Mesenchymal stem cell (in vitro differentiated cells and primary cell): ENCODE measurements at regions not wholly inside any gene's neighbourhood (a gene's known extent, or its start where the extent isn't known, plus 50 kb on each side); places are given as distances from the start of the nearest gene placed in this dataset.

ENCODE experiments used
- DNase-seq: peaks from one replicate; pipeline ENCODE4 v3.0.0-alpha.2; 2013
- H2AFZ ChIP-seq: one replicate; pipeline ENCODE4 v1.6.1; 2013; ENCODE audit warnings: low read depth, mild to moderate bottlenecking, control low read depth, inconsistent platforms, low read length, moderate library complexity
- H2AK5ac ChIP-seq: 2 replicates; pipeline ENCODE4 v1.6.1; 2013; ENCODE audit warnings: low read length, moderate library complexity, mild to moderate bottlenecking, inconsistent platforms; ENCODE audit not compliant: severe bottlenecking
- H2BK120ac ChIP-seq: one replicate; pipeline ENCODE4 v1.6.1; 2013; ENCODE audit warnings: low read depth, mild to moderate bottlenecking, inconsistent platforms, low read length, moderate library complexity
- H2BK12ac ChIP-seq, 2 experiments: one replicate each; pipeline ENCODE4 v1.6.1; 2013; ENCODE audit warnings: inconsistent platforms in 2 of 2, low read length in 2 of 2, mild to moderate bottlenecking in 2 of 2, moderate library complexity in 2 of 2, control low read depth in 1 of 2
- H2BK15ac ChIP-seq: one replicate; pipeline ENCODE4 v1.6.1; 2013; ENCODE audit warnings: mild to moderate bottlenecking, low read depth, inconsistent platforms; ENCODE audit not compliant: poor library complexity, severe bottlenecking
- H2BK5ac ChIP-seq: 2 replicates; pipeline ENCODE4 v1.6.1; 2013; ENCODE audit warnings: low read depth, mild to moderate bottlenecking, low read length, control low read depth, inconsistent platforms; ENCODE audit not compliant: poor library complexity, severe bottlenecking
- H3K14ac ChIP-seq, 2 experiments: one replicate each; pipeline ENCODE4 v1.6.1; 2013; ENCODE audit warnings: inconsistent platforms in 2 of 2, low read length in 2 of 2, control low read depth in 1 of 2, mild to moderate bottlenecking in 1 of 2, moderate library complexity in 1 of 2
- H3K18ac ChIP-seq, 2 experiments: one replicate each; pipeline ENCODE4 v1.6.1; 2013; ENCODE audit warnings: inconsistent platforms in 2 of 2, low read length in 2 of 2, control low read depth in 1 of 2, low read depth in 1 of 2, mild to moderate bottlenecking in 1 of 2
- H3K23ac ChIP-seq, 2 experiments: one replicate each; pipeline ENCODE4 v1.6.1; 2013; ENCODE audit warnings: inconsistent platforms in 2 of 2, low read length in 2 of 2, mild to moderate bottlenecking in 2 of 2, moderate library complexity in 2 of 2, control low read depth in 1 of 2
- H3K27ac ChIP-seq: 2 replicates; pipeline ENCODE4 v1.5.1; 2013; ENCODE audit warnings: mild to moderate bottlenecking, moderate library complexity, low read length, control low read depth, inconsistent platforms; ENCODE audit not compliant: poor library complexity, severe bottlenecking
- H3K27me3 ChIP-seq, 2 experiments: 2 replicates each; pipeline versions ENCODE4 v1.6.1 to v1.7.0; 2013; ENCODE audit warnings: low read length in 2 of 2, mild to moderate bottlenecking in 2 of 2, moderate library complexity in 2 of 2, control low read depth in 1 of 2, inconsistent platforms in 1 of 2; ENCODE audit not compliant: control insufficient read depth in 1 of 2, insufficient read depth in 1 of 2
- H3K36me3 ChIP-seq, 2 experiments: 2 replicates each; pipeline versions ENCODE4 v1.6.1 to v1.7.0; 2013; ENCODE audit warnings: low read length in 2 of 2, control low read depth in 1 of 2, inconsistent platforms in 1 of 2, low read depth in 1 of 2, mild to moderate bottlenecking in 1 of 2; ENCODE audit not compliant: insufficient read depth in 2 of 2, control insufficient read depth in 1 of 2
- H3K4ac ChIP-seq, 2 experiments: one replicate each; pipeline ENCODE4 v1.6.1; 2013; ENCODE audit warnings: inconsistent platforms in 2 of 2, low read length in 2 of 2, mild to moderate bottlenecking in 2 of 2, moderate library complexity in 2 of 2, control low read depth in 1 of 2, low read depth in 1 of 2
- H3K4me1 ChIP-seq: 2 replicates; pipeline ENCODE4 v1.6.1; 2013; ENCODE audit warnings: low read depth, low read length, control low read depth; ENCODE audit not compliant: control insufficient read depth, insufficient read depth
- H3K4me2 ChIP-seq: 2 replicates; pipeline ENCODE4 v1.6.1; 2013; ENCODE audit warnings: low read length, mild to moderate bottlenecking, inconsistent platforms; ENCODE audit not compliant: poor library complexity, severe bottlenecking
- H3K4me3 ChIP-seq, 2 experiments: 2 replicates each; pipeline versions ENCODE4 v1.5.1 to v1.7.0; 2013; ENCODE audit warnings: low read length in 2 of 2, mild to moderate bottlenecking in 2 of 2, control low read depth in 1 of 2, low read depth in 1 of 2; ENCODE audit not compliant: insufficient read depth in 1 of 2
- H3K79me1 ChIP-seq: replicated peaks from 2 replicates; pipeline ENCODE4 v1.6.1; 2013; ENCODE audit warnings: mild to moderate bottlenecking, control low read depth, low read length, inconsistent platforms; ENCODE audit not compliant: poor library complexity, severe bottlenecking
- H3K9ac ChIP-seq: 2 replicates; pipeline ENCODE4 v1.7.0; 2013; ENCODE audit warnings: mild to moderate bottlenecking, low read length, moderate library complexity
- H3K9me3 ChIP-seq: 2 replicates; pipeline ENCODE4 v1.7.0; 2013; ENCODE audit warnings: mild to moderate bottlenecking, low read length; ENCODE audit not compliant: control insufficient read depth
- H4K8ac ChIP-seq: one replicate; pipeline ENCODE4 v1.6.1; 2013; ENCODE audit warnings: inconsistent platforms, mild to moderate bottlenecking, low read length, moderate library complexity
- H4K91ac ChIP-seq: one replicate; pipeline ENCODE4 v1.6.1; 2013; ENCODE audit warnings: mild to moderate bottlenecking, low read length, inconsistent platforms
- whole genome bisulfite sequencing: methylation state at CpG from one replicate; pipeline ENCODE4 v1.1.7; 2013; ENCODE audit warnings: mixed read lengths; 5-methylcytosine and 5-hydroxymethylcytosine counted together

DNA sequence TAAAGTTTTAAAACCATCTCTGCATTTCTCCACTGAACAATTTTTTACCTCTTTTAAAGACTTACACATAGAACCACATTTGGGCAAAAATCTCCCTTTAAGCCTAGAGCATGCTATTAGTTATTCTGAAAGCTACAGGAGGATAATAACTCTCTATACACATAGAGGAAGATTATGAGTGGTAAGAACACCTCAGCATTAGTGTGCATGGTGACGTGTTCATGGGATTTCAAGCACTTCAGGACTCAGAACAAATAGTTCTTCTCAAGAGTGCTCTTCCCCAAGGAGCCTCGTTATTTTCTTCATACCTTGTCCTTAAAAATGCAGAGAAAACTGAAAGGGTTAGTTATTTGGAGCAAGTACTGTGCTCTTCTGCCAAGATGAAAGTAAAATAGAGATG lies 256.9 kb upstream of the TUSC1 start:
- no peak overlapping the region for H3K9ac ChIP-seq

DNA sequence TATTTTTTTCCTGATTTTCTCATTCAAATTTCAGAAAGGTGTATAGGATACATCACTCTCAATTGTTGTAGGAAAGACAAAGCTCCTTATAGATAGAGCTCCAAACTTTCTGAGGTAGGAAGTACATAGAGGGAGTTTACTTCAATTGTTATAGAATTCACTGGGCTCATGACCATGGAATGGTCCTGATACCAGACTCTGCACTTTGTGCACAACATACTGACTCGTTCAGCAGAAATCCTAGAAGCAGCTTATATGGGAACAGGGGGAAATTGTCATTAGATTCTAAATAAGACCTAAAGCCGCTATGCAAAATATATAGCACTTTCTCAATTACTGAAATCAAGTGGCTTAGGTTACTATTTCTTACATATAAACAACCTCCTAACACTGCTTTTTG lies 240.5 kb upstream of the TUSC1 start:
- no peak overlapping the region for H3K9ac ChIP-seq
- H3K4me3 ChIP-seq: no peak overlapping the region
- H2BK5ac ChIP-seq: no peak overlapping the region
- H2AK5ac ChIP-seq: no peak overlapping the region
- WGBS: 100% methylated on average over 1 of the region's 2 CpGs
- no peak overlapping the region for H3K14ac ChIP-seq
- no peaks in the 10 kb centered on the region for H3K9me3 ChIP-seq
- no peaks in the 10 kb centered on the region for H3K27me3 ChIP-seq
- H4K91ac ChIP-seq: no peak overlapping the region
- H3K4me2 ChIP-seq: no peak overlapping the region
- no peak for DNase-seq
- H2AFZ ChIP-seq: no peak overlapping the region
- H3K79me1 ChIP-seq: no peaks in the 10 kb centered on the region
- H3K4me1 ChIP-seq: no peaks in the 10 kb centered on the region
- H3K18ac ChIP-seq: no peak overlapping the region
- no peak overlapping the region for H2BK120ac ChIP-seq
- H3K27ac ChIP-seq: no peak overlapping the region
- H3K23ac ChIP-seq: no peak overlapping the region
- no peak overlapping the region for H3K4ac ChIP-seq
- no peak overlapping the region for H2BK15ac ChIP-seq
- no peak overlapping the region for H2BK12ac ChIP-seq
- no peaks in the 10 kb centered on the region for H3K36me3 ChIP-seq
- no peak overlapping the region for H4K8ac ChIP-seq

More for the DNA sequence above, 256.9 kb upstream of the TUSC1 start:
- H2BK5ac ChIP-seq: no peak overlapping the region
- no peaks in the 10 kb centered on the region for H3K27me3 ChIP-seq
- H2BK120ac ChIP-seq: no peak overlapping the region
- H3K4me1 ChIP-seq: no peaks in the 10 kb centered on the region
- DNase-seq: no peak
- no peak overlapping the region for H3K18ac ChIP-seq
- H3K4ac ChIP-seq: no peak overlapping the region
- no peak overlapping the region for H4K91ac ChIP-seq
- H3K14ac ChIP-seq: no peak overlapping the region
- no peak overlapping the region for H3K4me3 ChIP-seq
- H3K36me3 ChIP-seq: no peaks in the 10 kb centered on the region
- no peak overlapping the region for H3K23ac ChIP-seq
- H4K8ac ChIP-seq: no peak overlapping the region
- H2AK5ac ChIP-seq: no peak overlapping the region
- no peak overlapping the region for H2BK12ac ChIP-seq
- H3K4me2 ChIP-seq: no peak overlapping the region
- no peak overlapping the region for H3K27ac ChIP-seq
- WGBS: 55% methylated on average over 1 of the region's 2 CpGs
- H2AFZ ChIP-seq: no peak overlapping the region
- no peaks in the 10 kb centered on the region for H3K9me3 ChIP-seq
- H3K79me1 ChIP-seq: no peaks in the 10 kb centered on the region
- H2BK15ac ChIP-seq: no peak overlapping the region

DNA sequence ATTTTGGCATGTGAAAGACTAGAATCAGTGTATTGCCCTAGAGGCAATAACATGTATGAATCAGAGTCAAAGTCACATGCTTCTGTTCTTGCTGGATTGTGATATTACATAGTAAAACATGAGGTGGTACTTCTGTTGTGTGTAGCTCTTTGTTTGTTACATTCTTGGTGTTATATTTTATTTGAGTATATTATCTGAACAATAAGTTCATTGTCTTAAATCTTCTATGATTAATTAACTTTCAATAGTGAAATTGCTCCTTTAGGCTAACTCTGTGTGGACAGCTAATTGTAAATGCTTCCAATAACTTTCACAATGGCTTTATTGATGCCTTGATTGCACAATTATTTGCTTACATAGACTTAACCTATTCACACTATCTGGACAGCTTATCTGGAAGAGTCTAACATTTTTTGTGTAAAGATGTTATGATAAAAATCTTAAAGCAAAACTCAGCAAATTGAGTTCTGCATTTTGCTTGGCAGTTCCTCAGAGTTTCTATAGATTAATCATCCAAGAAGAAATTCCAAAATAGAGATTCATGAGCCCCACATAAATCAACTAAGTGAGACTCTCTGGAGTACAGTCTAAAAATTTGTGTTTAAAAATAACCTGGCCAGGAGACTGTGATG lies 239.6 kb upstream of the TUSC1 start:
- no peaks in the 10 kb centered on the region for H3K36me3 ChIP-seq
- no peak overlapping the region for H2AK5ac ChIP-seq
- no peak overlapping the region for H3K4me2 ChIP-seq
- no peak overlapping the region for H3K9ac ChIP-seq
- H3K14ac ChIP-seq: no peak overlapping the region
- no peak overlapping the region for H3K4ac ChIP-seq
- H3K27ac ChIP-seq: no peak overlapping the region
- H4K91ac ChIP-seq: no peak overlapping the region
- no peak overlapping the region for H2AFZ ChIP-seq
- H3K27me3 ChIP-seq: no peaks in the 10 kb centered on the region
- no peak overlapping the region for H3K23ac ChIP-seq
- no peak for DNase-seq
- H3K9me3 ChIP-seq: no peaks in the 10 kb centered on the region
- no peak overlapping the region for H3K4me3 ChIP-seq
- no peak overlapping the region for H2BK5ac ChIP-seq
- H3K79me1 ChIP-seq: no peaks in the 10 kb centered on the region
- no peak overlapping the region for H4K8ac ChIP-seq
- H2BK12ac ChIP-seq: no peak overlapping the region
- H3K18ac ChIP-seq: no peak overlapping the region
- H3K4me1 ChIP-seq: no peaks in the 10 kb centered on the region
- no peak overlapping the region for H2BK15ac ChIP-seq
- no peak overlapping the region for H2BK120ac ChIP-seq

DNA sequence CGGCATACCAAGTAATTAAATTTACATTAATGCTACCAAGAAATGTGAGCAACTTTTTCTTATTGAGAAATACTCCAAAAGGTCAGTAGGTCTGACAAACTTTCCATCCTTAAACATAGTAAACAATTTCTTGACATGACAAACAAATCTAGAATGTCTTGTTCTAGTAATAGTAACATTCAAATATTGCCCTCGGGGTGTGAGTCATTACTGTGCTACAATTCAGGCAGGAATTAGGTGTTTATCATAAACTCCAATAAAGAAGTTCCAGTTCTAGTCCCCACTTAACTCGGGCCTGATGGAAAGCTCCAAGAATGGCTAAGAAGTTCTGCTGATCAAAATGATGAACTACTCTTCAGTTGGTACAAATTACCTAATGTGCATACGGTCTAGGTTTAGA lies 235.6 kb upstream of the TUSC1 start:
- H3K36me3 ChIP-seq: no peaks in the 10 kb centered on the region
- H3K9me3 ChIP-seq: peaks cover 7% of the 10 kb centered on the region
- H2BK12ac ChIP-seq: no peak overlapping the region
- no peak overlapping the region for H2AFZ ChIP-seq
- no peak overlapping the region for H3K9ac ChIP-seq
- no peak overlapping the region for H2AK5ac ChIP-seq
- WGBS: 86% methylated on average over 1 of the region's 4 CpGs
- no peak overlapping the region for H3K4ac ChIP-seq
- no peak overlapping the region for H3K4me3 ChIP-seq
- H3K79me1 ChIP-seq: no peaks in the 10 kb centered on the region
- H3K4me2 ChIP-seq: no peak overlapping the region
- no peak overlapping the region for H4K8ac ChIP-seq
- H4K91ac ChIP-seq: no peak overlapping the region
- no peak for DNase-seq
- no peak overlapping the region for H3K23ac ChIP-seq
- no peaks in the 10 kb centered on the region for H3K27me3 ChIP-seq
- H2BK5ac ChIP-seq: no peak overlapping the region
- no peak overlapping the region for H2BK15ac ChIP-seq
- H3K4me1 ChIP-seq: no peaks in the 10 kb centered on the region
- H2BK120ac ChIP-seq: no peak overlapping the region
- no peak overlapping the region for H3K14ac ChIP-seq
- no peak overlapping the region for H3K18ac ChIP-seq
- no peak overlapping the region for H3K27ac ChIP-seq
